ACC112 (cell line): ENCODE measurements at regions not wholly inside any gene's neighbourhood (a gene's known extent, or its start where the extent isn't known, plus 50 kb on each side); places are given as distances from the start of the nearest gene placed in this dataset.

Experiments
- H2AFZ ChIP-seq: fragments of 200-600 bp; sonication (generic); one replicate; pipeline ENCODE4 v1.6.0; 2017; ENCODE audit warnings: antibody characterized with exemption, low read length; ENCODE audit not compliant: unreplicated experiment
- H3K27ac ChIP-seq: fragments of 200-600 bp; sonication (generic); 2 replicates; pipeline ENCODE4 v1.5.1; 2014; ENCODE audit warnings: low read depth, mild to moderate bottlenecking, antibody characterized with exemption, low read length, moderate library complexity
- H3K27me3 ChIP-seq: fragments of 200-600 bp; sonication (generic); 2 replicates; pipeline ENCODE4 v1.6.1; 2014; ENCODE audit warnings: mild to moderate bottlenecking, antibody characterized with exemption, low read length, moderate library complexity, mixed read lengths; ENCODE audit not compliant: insufficient read depth
- H3K36me3 ChIP-seq: fragments of 200-600 bp; sonication (generic); 2 replicates; pipeline ENCODE4 v1.6.1; 2016; ENCODE audit warnings: mild to moderate bottlenecking, antibody characterized with exemption, low read length, moderate library complexity, mixed read lengths; ENCODE audit not compliant: insufficient read depth
- H3K4me1 ChIP-seq: fragments of 200-600 bp; sonication (generic); one replicate; pipeline ENCODE4 v1.6.1; 2016; ENCODE audit warnings: low read length, mixed read lengths; ENCODE audit not compliant: insufficient read depth, unreplicated experiment, control insufficient read depth
- H3K4me3 ChIP-seq: fragments of 200-600 bp; sonication (generic); 2 replicates; pipeline ENCODE4 v1.5.1; 2014; ENCODE audit warnings: mild to moderate bottlenecking, low read depth, low read length
- H3K79me2 ChIP-seq: fragments of 200-600 bp; sonication (generic); one replicate; pipeline ENCODE4 v1.6.0; 2016; ENCODE audit warnings: low read length; ENCODE audit not compliant: control insufficient read depth, unreplicated experiment, insufficient read depth

GRCh38 chr5:40414922-40415321, 264.8 kb upstream of the PTGER4 start:
- no peaks in the 10 kb centered on the region for H3K36me3 ChIP-seq
- H3K4me1 ChIP-seq, result peaks cover 17% of the 10 kb centered on the region
- no peaks in the 10 kb centered on the region for H3K79me2 ChIP-seq
- no peaks in the 10 kb centered on the region for H3K27me3 ChIP-seq
- no peak overlapping the region for H3K27ac ChIP-seq
- H2AFZ ChIP-seq, result no peak overlapping the region
- H3K4me3 ChIP-seq, result no peak overlapping the region

DNA sequence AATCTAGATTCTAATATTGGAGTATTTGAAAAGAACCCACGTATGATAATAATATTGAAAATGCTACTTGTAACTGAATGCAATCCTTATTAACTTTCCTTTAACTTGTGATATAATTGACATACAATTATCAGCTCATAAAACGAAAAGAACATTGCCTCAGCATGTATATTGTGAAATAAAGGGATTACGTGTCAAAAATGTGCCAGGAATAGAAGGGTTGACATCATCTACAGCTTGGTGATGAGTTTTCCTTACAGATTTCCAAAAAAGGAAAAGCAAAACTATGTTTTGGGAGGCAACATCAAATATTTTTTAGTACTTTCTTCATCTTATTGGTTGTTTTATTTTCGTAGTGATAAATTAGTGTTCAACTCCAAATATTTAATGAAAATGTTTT, 266.0 kb upstream of the PTGER4 start:
- H3K36me3 ChIP-seq, result no peaks in the 10 kb centered on the region
- no peaks in the 10 kb centered on the region for H3K79me2 ChIP-seq
- H3K4me1 ChIP-seq, result peaks cover 23% of the 10 kb centered on the region
- peak overlapping the region; percentile 51 for H3K27ac ChIP-seq
- no peaks in the 10 kb centered on the region for H3K27me3 ChIP-seq
- no peak overlapping the region for H3K4me3 ChIP-seq
- H2AFZ ChIP-seq, result no peak overlapping the region

DNA sequence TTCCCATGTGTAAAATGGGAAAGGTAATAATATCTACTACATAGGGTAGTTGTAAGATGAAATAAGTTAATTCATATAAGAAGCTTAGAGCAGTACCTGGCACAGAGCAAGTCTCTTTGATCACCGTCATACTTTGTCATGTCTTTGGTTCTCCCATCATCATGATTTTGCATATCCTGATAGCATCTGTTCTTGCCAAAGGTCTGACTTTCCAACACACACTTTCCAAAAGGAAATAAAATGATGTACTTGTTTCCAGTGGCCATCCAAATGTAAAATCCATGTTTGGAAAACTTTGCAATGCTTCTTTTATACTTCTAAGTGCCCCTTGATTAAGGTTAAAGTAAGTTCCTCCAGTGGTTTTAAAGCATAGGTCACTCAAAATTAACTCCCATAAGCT, 266.9 kb upstream of the PTGER4 start:
- no peaks in the 10 kb centered on the region for H3K27me3 ChIP-seq

DNA sequence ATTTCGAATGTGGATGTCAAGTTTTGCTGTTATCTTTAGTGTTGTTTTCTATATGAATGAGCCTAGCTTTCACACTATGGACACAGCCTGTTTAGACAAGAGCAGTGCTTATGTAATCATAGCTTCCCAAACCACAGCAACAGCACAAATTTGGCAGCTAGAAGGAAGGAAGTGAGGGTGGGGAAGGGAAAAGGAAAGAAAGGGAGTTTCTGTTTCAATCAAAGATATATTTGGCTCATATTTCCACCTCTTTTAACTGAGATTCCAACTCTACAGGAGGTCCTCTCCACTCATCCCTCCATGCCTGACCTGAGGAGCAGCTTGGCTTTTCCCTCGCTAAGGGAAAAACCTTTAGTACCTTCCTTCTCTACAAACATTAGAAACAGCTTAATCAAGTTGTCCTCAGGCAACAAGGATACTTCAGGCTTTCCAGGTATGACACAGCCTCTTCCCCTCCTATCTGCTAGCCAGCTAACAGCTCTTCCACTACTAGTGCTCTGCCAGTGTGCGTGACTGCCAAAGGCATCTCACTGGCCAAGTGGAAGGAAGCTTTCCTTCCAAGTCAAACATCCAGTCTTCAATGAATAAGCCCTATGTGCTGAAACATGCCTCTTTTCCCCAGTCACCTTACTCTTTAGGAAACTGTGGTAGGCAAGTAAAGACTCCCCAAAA, 268.6 kb upstream of the PTGER4 start:
- H3K27ac ChIP-seq, result peak overlapping the region; percentile 92
- H3K27me3 ChIP-seq, result no peaks in the 10 kb centered on the region
- H3K36me3 ChIP-seq, result no peaks in the 10 kb centered on the region
- H2AFZ ChIP-seq, result peak overlapping the region; percentile 35
- H3K79me2 ChIP-seq, result no peaks in the 10 kb centered on the region
- peak overlapping the region; percentile 43 for H3K4me3 ChIP-seq
- H3K4me1 ChIP-seq, result peaks cover 29% of the 10 kb centered on the region

More for the DNA sequence above, 266.9 kb upstream of the PTGER4 start:
- Histone ChIP-seq H3K79me2 (no peaks in the 10 kb centered on the region), H3K36me3 (no peaks in the 10 kb centered on the region), H3K27ac (peak overlapping the region; percentile 51; the same call in 1 of the 2 replicates), H2AFZ (no peak overlapping the region), H3K4me3 (no peak overlapping the region), H3K4me1 (peaks cover 23% of the 10 kb centered on the region)

- peak overlapping the region; percentile 43 for H3K4me3 ChIP-seq
- no peaks in the 10 kb centered on the region for H3K79me2 ChIP-seq
- H3K27ac ChIP-seq, result peak overlapping the region; percentile 92
- H3K4me1 ChIP-seq, result peaks cover 37% of the 10 kb centered on the region
- no peaks in the 10 kb centered on the region for H3K36me3 ChIP-seq
- peak overlapping the region; percentile 35 for H2AFZ ChIP-seq
- H3K27me3 ChIP-seq, result no peaks in the 10 kb centered on the region
Measured at GRCh38 chr5:40410231-40410861, 269.4 kb upstream of the PTGER4 start.

DNA sequence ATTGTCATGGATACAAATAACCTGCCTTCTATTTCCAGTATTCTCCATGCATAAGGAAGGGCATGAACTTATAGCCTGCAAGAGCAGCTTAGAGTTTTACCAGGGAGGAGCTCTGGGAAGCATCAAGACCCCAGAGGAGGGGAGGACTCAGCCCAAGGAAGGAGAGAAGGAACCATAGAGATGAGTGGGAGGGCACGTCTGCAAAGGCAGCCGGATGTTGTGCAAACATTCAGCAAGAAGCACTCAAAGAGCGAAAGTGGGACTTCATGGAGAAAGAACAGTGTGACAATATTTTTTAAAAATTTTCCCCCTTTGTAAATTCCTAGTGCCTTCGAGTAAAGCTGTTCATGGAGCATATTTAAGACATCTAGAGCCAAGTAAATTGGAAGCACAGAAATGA, 270.1 kb upstream of the PTGER4 start:
- Histone ChIP-seq H3K27me3 (no peaks in the 10 kb centered on the region), H2AFZ (no peak overlapping the region)

DNA sequence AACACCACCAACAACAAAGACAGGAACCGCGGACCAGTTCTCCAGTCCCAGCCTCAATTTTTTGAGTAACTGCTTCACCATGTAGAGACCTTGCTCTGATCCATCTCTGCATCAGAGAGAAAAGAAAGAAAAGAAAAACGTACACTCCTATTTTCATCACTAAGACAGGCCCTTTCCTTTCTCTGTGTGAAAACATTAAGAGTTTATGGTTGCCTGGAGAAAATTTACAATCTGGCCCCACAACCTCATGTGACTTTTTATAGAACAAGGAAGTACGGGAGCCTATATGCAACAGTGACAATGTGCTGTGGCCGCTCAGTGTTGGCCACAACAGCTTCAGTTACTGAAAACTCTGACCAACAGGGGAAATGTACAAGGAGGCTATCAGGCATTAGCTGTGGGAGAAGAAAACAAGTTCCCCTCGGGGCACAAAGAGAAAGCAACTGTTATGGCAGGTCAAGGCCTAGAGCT, 272.9 kb upstream of the PTGER4 start:
- no peak overlapping the region for H3K4me3 ChIP-seq
- H3K36me3 ChIP-seq, result no peaks in the 10 kb centered on the region
- H3K27me3 ChIP-seq, result no peaks in the 10 kb centered on the region
- peaks cover 54% of the 10 kb centered on the region for H3K4me1 ChIP-seq
- H2AFZ ChIP-seq, result peak overlapping the region; percentile 11
- no peaks in the 10 kb centered on the region for H3K79me2 ChIP-seq
- H3K27ac ChIP-seq, result no peak overlapping the region

More for the DNA sequence above, 270.1 kb upstream of the PTGER4 start:
- Histone ChIP-seq H3K4me3 (no peak overlapping the region), H3K36me3 (no peaks in the 10 kb centered on the region), H3K27ac (peak overlapping the region; percentile 92; the same call in 1 of the 2 replicates), H3K79me2 (no peaks in the 10 kb centered on the region), H3K4me1 (peaks cover 44% of the 10 kb centered on the region)

- H3K27me3 ChIP-seq, result no peaks in the 10 kb centered on the region
- H3K36me3 ChIP-seq, result no peaks in the 10 kb centered on the region
- no peak overlapping the region for H3K4me3 ChIP-seq
- no peaks in the 10 kb centered on the region for H3K79me2 ChIP-seq
- H2AFZ ChIP-seq, result peak overlapping the region; percentile 19
- peaks cover 55% of the 10 kb centered on the region for H3K4me1 ChIP-seq
- peak overlapping the region; percentile 37; the same call in 1 of the 2 replicates for H3K27ac ChIP-seq
Measured at GRCh38 chr5:40405996-40406740, 273.5 kb upstream of the PTGER4 start.

GRCh38 chr5:40405230-40405629, 274.5 kb upstream of the PTGER4 start:
- peak overlapping the region; percentile 37; the same call in 1 of the 2 replicates for H3K27ac ChIP-seq
- peak overlapping the region; percentile 58 for H2AFZ ChIP-seq
- H3K36me3 ChIP-seq, result no peaks in the 10 kb centered on the region
- no peaks in the 10 kb centered on the region for H3K79me2 ChIP-seq
- no peaks in the 10 kb centered on the region for H3K27me3 ChIP-seq
- no peak overlapping the region; the same call in 1 of the 2 replicates for H3K4me3 ChIP-seq
- H3K4me1 ChIP-seq, result peaks cover 50% of the 10 kb centered on the region

DNA sequence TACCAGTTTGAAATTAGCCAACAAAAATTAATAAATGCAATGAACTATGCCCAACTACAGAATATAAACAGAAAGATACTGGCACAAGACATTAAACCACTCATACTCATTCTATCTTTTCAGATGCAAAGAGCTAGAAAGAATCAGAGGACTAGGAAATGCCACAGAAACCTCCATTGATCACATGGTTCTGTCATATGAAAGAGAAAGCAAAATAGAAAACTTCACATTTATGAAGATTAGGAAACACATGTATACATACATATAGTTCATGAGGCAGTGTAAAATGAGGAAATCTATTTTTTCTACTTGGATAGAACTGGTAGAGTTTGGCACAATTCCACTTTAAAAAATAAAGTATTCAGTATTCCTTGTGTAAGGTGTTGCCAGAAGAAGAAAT, 275.1 kb upstream of the PTGER4 start:
- Histone ChIP-seq H3K4me3 (peak overlapping the region; percentile 5; the same call in 1 of the 2 replicates), H3K27me3 (no peaks in the 10 kb centered on the region), H2AFZ (peak overlapping the region; percentile 58), H3K4me1 (peaks cover 45% of the 10 kb centered on the region), H3K27ac (no peak overlapping the region), H3K79me2 (no peaks in the 10 kb centered on the region), H3K36me3 (no peaks in the 10 kb centered on the region)
